ENCODE measurements at regions not wholly inside any gene's neighbourhood (a gene's known extent, or its start where the extent isn't known, plus 50 kb on each side); places are given as distances from the start of the nearest gene placed in this dataset.

- Histone ChIP-seq H3K9me3 (ENCODE audit: control insufficient read depth in 1 of 2, insufficient read depth in 1 of 2, low read depth in 1 of 2, low read length in 2 of 2) (peaks cover 18 to 52% of the 10 kb centered on the region in 2 experiments; a peak in 2 of 4 replicates), H3K27me3 (ENCODE audit: insufficient read depth, low read length) (no peaks in the 10 kb centered on the region), H3K9ac (ENCODE audit: low read length) (no peak overlapping the region), H3K4me3 (replicated peaks in 1 of 2; ENCODE audit: low read depth in 1 of 2, low read length in 2 of 2) (no peak overlapping the region), H3K9me2 (ENCODE audit: insufficient read depth) (no peaks in the 10 kb centered on the region), H3K36me3 (ENCODE audit: control insufficient read depth in 1 of 2, insufficient read depth in 2 of 2, low read length in 2 of 2) (no peaks in the 10 kb centered on the region), H3K27ac (ENCODE audit: low read depth, low read length) (no peak overlapping the region), H2AFZ (ENCODE audit: low read depth, low read length, poor library complexity, severe bottlenecking) (no peak overlapping the region), H4K20me1 (ENCODE audit: insufficient read depth) (no peaks in the 10 kb centered on the region), H3K4me2 (ENCODE audit: low read length) (no peak overlapping the region), H3K4me1 (ENCODE audit: control insufficient read depth in 1 of 2, insufficient read depth in 2 of 2, low read length in 2 of 2) (no peaks in the 10 kb centered on the region), H3K79me2 (ENCODE audit: insufficient read depth, low read length) (no peaks in the 10 kb centered on the region)
- DNase-seq (ENCODE audit: low read depth, low spot score) (no peak), ATAC-seq (no peak)
- intact Hi-C loops (cut with micrococcal nuclease) = no loop called here
- ChIA-PET RAD21 (ENCODE audit: low non-redundant PET in 1 of 2, low total read pairs in 2 of 2, uncharacterized antibody in 2 of 2, unreplicated experiment in 2 of 2) (no interaction called here), CTCF (no interaction called here), POLR2A (no interaction called here)
- BruUV-seq (replicated peaks) = no TSS peak
- TF ChIP-seq CEBPB (IDR thresholded peaks at IDR 0.05; ENCODE audit: low read depth) = no peak
- no peak for TF ChIP-seq EZH2phosphoT487 (IDR thresholded peaks at IDR 0.05; ENCODE audit: borderline replicate concordance)
- no peak for TF ChIP-seq RAD21 (IDR thresholded peaks at IDR 0.05; ENCODE audit: low read depth)
- no peak for TF ChIP-seq JUND (IDR thresholded peaks at IDR 0.05)
- no peak for TF ChIP-seq TCF7L2 (IDR thresholded peaks at IDR 0.05; ENCODE audit: borderline replicate concordance, extremely low read depth, insufficient read depth, insufficient read length)
- no peak for TF ChIP-seq MAX (IDR thresholded peaks at IDR 0.05)
- TF ChIP-seq ZFX (IDR thresholded peaks at IDR 0.05) = no peak
- TF ChIP-seq ELF1 (IDR thresholded peaks at IDR 0.05; ENCODE audit: borderline replicate concordance, low read depth) = no peak
- TF ChIP-seq POLR2A (IDR thresholded peaks at IDR 0.05; ENCODE audit: borderline replicate concordance, extremely low read depth, insufficient read depth, insufficient read length) = no peak
- TF ChIP-seq ZBTB33 (IDR thresholded peaks at IDR 0.05; ENCODE audit: extremely low read depth, insufficient replicate concordance, low read length) = no peak
- no peak for TF ChIP-seq REST (IDR thresholded peaks at IDR 0.05; ENCODE audit: low read depth)
- TF ChIP-seq ZNF274 (IDR thresholded peaks at IDR 0.05; ENCODE audit: low read depth, low read length) = no peak
- TF ChIP-seq SRF (IDR thresholded peaks at IDR 0.05; ENCODE audit: low read depth) = no peak
- no peak for TF ChIP-seq EZH2 (IDR thresholded peaks at IDR 0.05)
These were observed 661.7 kb upstream of the SORCS1 start for GRCh38 chr10:107826171-107826570.

Data from HCT116 (cell line).